MM.1S (cell line): ENCODE measurements at regions not wholly inside any gene's neighbourhood (a gene's known extent, or its start where the extent isn't known, plus 50 kb on each side); places are given as distances from the start of the nearest gene placed in this dataset.

ENCODE experiments used
- CTCF ChIP-seq: fragments of 300-600 bp; sonication (generic); IDR thresholded peaks from 2 replicates; pipeline ENCODE4 v1.5.1; 2016; ENCODE audit warnings: antibody characterized with exemption, low read length, mixed read lengths
- EZH2 ChIP-seq: fragments of 300-600 bp; sonication (generic); optimal IDR thresholded peaks from 2 replicates; pipeline ENCODE3; 2017; ENCODE audit warnings: low read depth, mild to moderate bottlenecking, antibody characterized with exemption, low read length, mixed read lengths

- TF ChIP-seq CTCF: no peak
- TF ChIP-seq EZH2: no peak
These were observed 453.9 kb downstream of the TSN start for GRCh38 chr2:122209377-122209776.
